ENCODE measurements at regions not wholly inside any gene's neighbourhood (a gene's known extent, or its start where the extent isn't known, plus 50 kb on each side); places are given as distances from the start of the nearest gene placed in this dataset.

DNA sequence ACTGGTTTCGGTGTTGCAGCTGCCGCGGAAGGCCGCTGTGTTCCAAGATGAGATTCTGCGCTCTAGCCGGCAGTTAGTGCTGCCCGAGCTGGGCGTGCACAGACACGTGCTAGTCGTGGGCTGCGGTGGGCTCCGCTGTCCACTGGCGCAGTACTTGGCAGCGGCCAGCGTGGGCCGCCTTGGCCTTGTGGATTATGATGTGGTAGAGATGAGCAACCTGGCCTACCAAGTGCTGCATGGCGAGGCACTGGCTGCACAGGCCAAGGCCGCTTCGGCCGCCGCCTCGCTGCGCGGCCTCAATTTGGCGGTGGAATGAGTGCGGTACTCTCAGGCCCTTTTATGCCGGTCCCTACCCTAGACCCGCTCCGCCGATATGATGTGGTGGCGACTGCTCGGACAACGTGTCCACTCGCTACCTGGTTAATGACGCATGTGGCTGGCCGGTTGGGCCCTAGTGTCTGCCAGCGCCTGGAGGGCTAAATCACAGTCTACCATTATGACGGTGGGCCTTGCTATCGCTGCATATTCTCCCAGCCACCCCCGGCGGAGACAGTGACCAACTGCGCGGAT is 102.2 kb downstream of the SNAPC1 start:
- H2BK15ac ChIP-seq (ENCODE audit: low read depth, low read length) = no peak overlapping the region

More for the DNA sequence above, 102.2 kb downstream of the SNAPC1 start:
- ChIA-PET POLR2A (ENCODE audit: unreplicated experiment) (no interaction called here), CTCF (no interaction called here)
- Histone ChIP-seq H4K20me1 (ENCODE audit: insufficient read depth, low read length) (no peaks in the 10 kb centered on the region; the same call in 1 of the 2 replicates), H3K56ac (ENCODE audit: extremely low read depth, insufficient read depth, low read length) (no peak overlapping the region), H4K8ac (ENCODE audit: low read depth in 2 of 2, low read length in 2 of 2) (no peak overlapping the region), H2BK120ac (ENCODE audit: low read depth, low read length) (no peak overlapping the region), H4K5ac (ENCODE audit: low read depth, low read length) (no peak overlapping the region), H3K4me2 (ENCODE audit: low read depth, low read length) (no peak overlapping the region), H3K14ac (replicated peaks; ENCODE audit: low read depth, low read length) (no peak overlapping the region), H3K79me1 (ENCODE audit: low read depth in 1 of 2, low read length in 2 of 2) (no peaks in the 10 kb centered on the region), H3K4me1 (ENCODE audit: control insufficient read depth, insufficient read depth, low read length) (no peaks in the 10 kb centered on the region), H3K4ac (ENCODE audit: low read depth, low read length) (no peak overlapping the region), H2BK20ac (ENCODE audit: low read depth, low read length) (no peak overlapping the region), H3K36me3 (ENCODE audit: control insufficient read depth, insufficient read depth, low read length) (no peaks in the 10 kb centered on the region), H3K9ac (ENCODE audit: low read depth, low read length) (no peak overlapping the region), H3K27ac (ENCODE audit: insufficient read depth, low read length) (no peak overlapping the region), H3K23ac (ENCODE audit: low read depth, low read length) (no peak overlapping the region), H3K9me1 (ENCODE audit: insufficient read depth, low read length) (no peaks in the 10 kb centered on the region), H4K91ac (ENCODE audit: insufficient read depth, low read depth, low read length) (no peak overlapping the region), H2AK5ac (ENCODE audit: low read depth, low read length) (no peak overlapping the region), H3K18ac (ENCODE audit: low read depth, low read length) (no peak overlapping the region), H2AFZ (replicated peaks; ENCODE audit: low read length, poor library complexity) (no peak overlapping the region), H3K27me3 (ENCODE audit: control insufficient read depth, insufficient read depth, low read length) (0 out of 2 replicates have a peak, but pooled peaks cover 2% of the 10 kb centered on the region), H2AK9ac (replicated peaks; ENCODE audit: low read depth, low read length, poor library complexity) (no peak overlapping the region), H3K9me3 (ENCODE audit: control insufficient read depth, insufficient read depth, low read length) (no peaks in the 10 kb centered on the region), H3K4me3 (ENCODE audit: insufficient read depth, low read depth, low read length) (no peak overlapping the region), H2BK5ac (ENCODE audit: low read depth, low read length, poor library complexity, severe bottlenecking) (no peak overlapping the region)
- 89% methylated on average over 29 of the region's 43 CpGs; no CpG with 5 or more reads in 1 of the 2 experiments for WGBS, 2 experiments (ENCODE audit: extremely low coverage in 2 of 2, insufficient read length in 1 of 2)
- DNase-seq = no peak
- ATAC-seq (ENCODE audit: low read depth) = no peak
- intact Hi-C loops (cut with micrococcal nuclease) = no loop called here
- TF ChIP-seq, protein P1, sequence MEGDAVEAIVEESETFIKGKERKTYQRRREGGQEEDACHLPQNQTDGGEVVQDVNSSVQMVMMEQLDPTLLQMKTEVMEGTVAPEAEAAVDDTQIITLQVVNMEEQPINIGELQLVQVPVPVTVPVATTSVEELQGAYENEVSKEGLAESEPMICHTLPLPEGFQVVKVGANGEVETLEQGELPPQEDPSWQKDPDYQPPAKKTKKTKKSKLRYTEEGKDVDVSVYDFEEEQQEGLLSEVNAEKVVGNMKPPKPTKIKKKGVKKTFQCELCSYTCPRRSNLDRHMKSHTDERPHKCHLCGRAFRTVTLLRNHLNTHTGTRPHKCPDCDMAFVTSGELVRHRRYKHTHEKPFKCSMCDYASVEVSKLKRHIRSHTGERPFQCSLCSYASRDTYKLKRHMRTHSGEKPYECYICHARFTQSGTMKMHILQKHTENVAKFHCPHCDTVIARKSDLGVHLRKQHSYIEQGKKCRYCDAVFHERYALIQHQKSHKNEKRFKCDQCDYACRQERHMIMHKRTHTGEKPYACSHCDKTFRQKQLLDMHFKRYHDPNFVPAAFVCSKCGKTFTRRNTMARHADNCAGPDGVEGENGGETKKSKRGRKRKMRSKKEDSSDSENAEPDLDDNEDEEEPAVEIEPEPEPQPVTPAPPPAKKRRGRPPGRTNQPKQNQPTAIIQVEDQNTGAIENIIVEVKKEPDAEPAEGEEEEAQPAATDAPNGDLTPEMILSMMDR (conservative IDR thresholded peaks at IDR 0.05; ENCODE audit: low read depth, low read length) = no peak
- no peak for TF ChIP-seq MXI1 (IDR thresholded peaks at IDR 0.05; ENCODE audit: borderline replicate concordance, low read depth, low read length)
- TF ChIP-seq RCOR1 (IDR thresholded peaks at IDR 0.05; ENCODE audit: insufficient replicate concordance, low read length) = no peak
- no peak for TF ChIP-seq RFX5 (IDR thresholded peaks at IDR 0.05; ENCODE audit: low read depth, low read length)
- no peak for TF ChIP-seq SMC3 (IDR thresholded peaks at IDR 0.05; ENCODE audit: low read depth, low read length)
- TF ChIP-seq MAZ (IDR thresholded peaks at IDR 0.05; ENCODE audit: borderline replicate concordance, low read depth, low read length) = no peak
- TF ChIP-seq NFE2L2 (IDR thresholded peaks at IDR 0.05; ENCODE audit: low read depth, low read length) = no peak
- TF ChIP-seq BHLHE40 (IDR thresholded peaks at IDR 0.05; ENCODE audit: low read depth, low read length) = no peak
- TF ChIP-seq CEBPB (IDR thresholded peaks at IDR 0.05; ENCODE audit: low read depth, low read length) = no peak
- TF ChIP-seq MAFK (IDR thresholded peaks at IDR 0.05; ENCODE audit: low read depth, low read length) = no peak
- TF ChIP-seq CHD1 (IDR thresholded peaks at IDR 0.05; ENCODE audit: low read depth, low read length) = no peak
- TF ChIP-seq, protein P2, sequence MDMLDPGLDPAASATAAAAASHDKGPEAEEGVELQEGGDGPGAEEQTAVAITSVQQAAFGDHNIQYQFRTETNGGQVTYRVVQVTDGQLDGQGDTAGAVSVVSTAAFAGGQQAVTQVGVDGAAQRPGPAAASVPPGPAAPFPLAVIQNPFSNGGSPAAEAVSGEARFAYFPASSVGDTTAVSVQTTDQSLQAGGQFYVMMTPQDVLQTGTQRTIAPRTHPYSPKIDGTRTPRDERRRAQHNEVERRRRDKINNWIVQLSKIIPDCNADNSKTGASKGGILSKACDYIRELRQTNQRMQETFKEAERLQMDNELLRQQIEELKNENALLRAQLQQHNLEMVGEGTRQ (IDR thresholded peaks at IDR 0.05; ENCODE audit: low read depth, low read length) = no peak
- no peak for TF ChIP-seq RAD21 (IDR thresholded peaks at IDR 0.05; ENCODE audit: low read length)
- TF ChIP-seq, protein P3, sequence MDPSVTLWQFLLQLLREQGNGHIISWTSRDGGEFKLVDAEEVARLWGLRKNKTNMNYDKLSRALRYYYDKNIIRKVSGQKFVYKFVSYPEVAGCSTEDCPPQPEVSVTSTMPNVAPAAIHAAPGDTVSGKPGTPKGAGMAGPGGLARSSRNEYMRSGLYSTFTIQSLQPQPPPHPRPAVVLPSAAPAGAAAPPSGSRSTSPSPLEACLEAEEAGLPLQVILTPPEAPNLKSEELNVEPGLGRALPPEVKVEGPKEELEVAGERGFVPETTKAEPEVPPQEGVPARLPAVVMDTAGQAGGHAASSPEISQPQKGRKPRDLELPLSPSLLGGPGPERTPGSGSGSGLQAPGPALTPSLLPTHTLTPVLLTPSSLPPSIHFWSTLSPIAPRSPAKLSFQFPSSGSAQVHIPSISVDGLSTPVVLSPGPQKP (IDR thresholded peaks at IDR 0.05; ENCODE audit: borderline replicate concordance, low read depth, low read length) = no peak
- no peak for TF ChIP-seq POLR2A (IDR thresholded peaks at IDR 0.05; ENCODE audit: low read depth, low read length)
- no peak for TF ChIP-seq FOS (IDR thresholded peaks at IDR 0.05; ENCODE audit: low read depth, low read length)
- BruUV-seq (replicated peaks) = no TSS peak
- dilution Hi-C loops (cut with HindIII; ENCODE audit: low sequenced_read_pairs, unreplicated experiment) = no loop called here
- in situ Hi-C loops (cut with MboI; ENCODE audit: low sequenced_read_pairs) = no loop called here

Measured in IMR-90 (cell line).